MCF 10A (cell line): ENCODE measurements at regions not wholly inside any gene's neighbourhood (a gene's known extent, or its start where the extent isn't known, plus 50 kb on each side); places are given as distances from the start of the nearest gene placed in this dataset.

Experiments
- BruUV-seq: library from RNA; stranded (reverse); fragments of 400-500 nt; replicated peaks from 2 replicates; lab custom pipeline; 2021; lab: Mats Ljungman, UMichigan
- CTCF ChIA-PET: fragments of 300-600 bp; sonication (Branson Sonifier 250); formaldehyde crosslinking; extraction: SDS; loops from one replicate; lab custom pipeline; 2021; ENCODE audit warnings: antibody characterized with exemption, inconsistent platforms; lab: Yijun Ruan, JAX
- POLR2A ChIA-PET: fragments of 300-600, 350-650 bp; sonication (Branson Sonifier 250); formaldehyde crosslinking; extraction: SDS; loops from one replicate; lab custom pipeline; 2020; ENCODE audit warnings: antibody characterized with exemption, inconsistent platforms; lab: Yijun Ruan, JAX
- DNase-seq: peaks from one replicate; pipeline ENCODE4 v3.0.0-alpha.2; 2018; ENCODE audit not compliant: unreplicated experiment
- H3K27ac Mint-ChIP-seq: one replicate; pipeline ENCODE4 v1.8.0; 2022; ENCODE audit warnings: mild to moderate bottlenecking, low read depth, mixed read lengths; ENCODE audit not compliant: unreplicated experiment
- H3K27me3 Mint-ChIP-seq: one replicate; pipeline ENCODE4 v1.8.0; 2022; ENCODE audit warnings: mixed read lengths; ENCODE audit not compliant: insufficient read depth, unreplicated experiment
- H3K36me3 Mint-ChIP-seq: one replicate; pipeline ENCODE4 v1.8.0; 2022; ENCODE audit warnings: mild to moderate bottlenecking, moderate library complexity, mixed read lengths; ENCODE audit not compliant: insufficient read depth, unreplicated experiment
- H3K4me1 Mint-ChIP-seq: one replicate; pipeline ENCODE4 v1.8.0; 2022; ENCODE audit warnings: mixed read lengths; ENCODE audit not compliant: insufficient read depth, unreplicated experiment
- H3K4me3 Mint-ChIP-seq: one replicate; pipeline ENCODE4 v1.8.0; 2022; ENCODE audit warnings: mild to moderate bottlenecking, moderate library complexity, mixed read lengths; ENCODE audit not compliant: unreplicated experiment
- H3K9me3 Mint-ChIP-seq: one replicate; pipeline ENCODE4 v1.8.0; 2022; ENCODE audit warnings: mixed read lengths; ENCODE audit not compliant: unreplicated experiment
- CTCF ChIP-seq: fragments of 200-600 bp; IDR thresholded peaks from one replicate; pipeline ENCODE4 v1.8.0; 2022; ENCODE audit warnings: antibody characterized with exemption, mild to moderate bottlenecking; ENCODE audit not compliant: unreplicated experiment
- intact Hi-C: fragments of 100-400 bp; cut with micrococcal nuclease; formaldehyde crosslinking; loops from 2 replicates; pipeline ENCODE4 v1.14.1; 2022

GRCh38 chr1:184329245-184329953 lies 57.4 kb upstream of the C1orf21 start:
- TF ChIP-seq CTCF, result no peak
- no peaks in the 10 kb centered on the region for H3K36me3 Mint-ChIP-seq
- ChIA-PET POLR2A (no interaction called here), CTCF (interaction anchor here (0.9 kb wide), 1 partner anchor 355 kb away, joined by 3 read pairs; no protein-coding TSS in a partner anchor)
- no peak overlapping the region for H3K4me3 Mint-ChIP-seq
- no peak overlapping the region for H3K27ac Mint-ChIP-seq
- DNase-seq, result no peak
- H3K9me3 Mint-ChIP-seq, result no peaks in the 10 kb centered on the region
- no TSS peak for BruUV-seq
- H3K4me1 Mint-ChIP-seq, result no peaks in the 10 kb centered on the region
- H3K27me3 Mint-ChIP-seq, result no peaks in the 10 kb centered on the region
- intact Hi-C loops, result no loop called here

GRCh38 chr1:184329962-184330868 lies 56.6 kb upstream of the C1orf21 start:
- no TSS peak for BruUV-seq

GRCh38 chr1:184330875-184331274 lies 56.0 kb upstream of the C1orf21 start:
- no peak overlapping the region for H3K27ac Mint-ChIP-seq
- no peaks in the 10 kb centered on the region for H3K4me1 Mint-ChIP-seq
- H3K27me3 Mint-ChIP-seq, result no peaks in the 10 kb centered on the region
- no peak overlapping the region for H3K4me3 Mint-ChIP-seq
- no peak for DNase-seq
- POLR2A ChIA-PET, result no interaction called here
- no TSS peak for BruUV-seq
- CTCF ChIA-PET, result interaction anchor here (0.6 kb wide), 1 partner anchor 193 kb away, joined by 3 read pairs; no protein-coding TSS in a partner anchor
- no peaks in the 10 kb centered on the region for H3K36me3 Mint-ChIP-seq
- intact Hi-C loops, result no loop called here
- TF ChIP-seq CTCF, result no peak
- H3K9me3 Mint-ChIP-seq, result no peaks in the 10 kb centered on the region

More at GRCh38 chr1:184329962-184330868, 56.6 kb upstream of the C1orf21 start:
- peak; percentile 40 for DNase-seq
- Mint-ChIP-seq H3K4me1 (no peaks in the 10 kb centered on the region), H3K27me3 (no peaks in the 10 kb centered on the region), H3K36me3 (no peaks in the 10 kb centered on the region), H3K9me3 (no peaks in the 10 kb centered on the region), H3K27ac (no peak overlapping the region), H3K4me3 (no peak overlapping the region)
- ChIA-PET POLR2A (no interaction called here), CTCF (interaction anchor here (0.6 to 0.9 kb wide), 2 partner anchors 354 to 356 kb away, joined by 3 read pairs; no protein-coding TSS in a partner anchor)
- TF ChIP-seq CTCF, result no peak
- intact Hi-C loops, result no loop called here
